Mucosa of rectum (tissue), 2 donors: ENCODE measurements at regions not wholly inside any gene's neighbourhood (a gene's known extent, or its start where the extent isn't known, plus 50 kb on each side); places are given as distances from the start of the nearest gene placed in this dataset.
"Not testable (repeated sequence)": the region's sequence is repeated elsewhere in the genome, so short reads cannot be mapped to it uniquely, and the experiment has no call there.

Experiments used
- H3K27ac ChIP-seq, 2 donors: one replicate each; pipeline ENCODE4 v1.7.0; 2013; ENCODE audit warnings: inconsistent platforms in 2 of 2, low read depth in 2 of 2, low read length in 2 of 2
- H3K27me3 ChIP-seq, 2 donors: one replicate each; pipeline ENCODE4 v1.7.0; 2013; ENCODE audit warnings: low read length in 2 of 2; ENCODE audit not compliant: control insufficient read depth in 2 of 2, insufficient read depth in 2 of 2
- H3K36me3 ChIP-seq, 2 donors: one replicate each; pipeline ENCODE4 v1.7.0; 2013; ENCODE audit warnings: low read length in 2 of 2; ENCODE audit not compliant: control insufficient read depth in 2 of 2, insufficient read depth in 2 of 2
- H3K4me1 ChIP-seq, 2 donors: one replicate each; pipeline ENCODE4 v1.7.0; 2013; ENCODE audit warnings: low read length in 2 of 2, mild to moderate bottlenecking in 1 of 2; ENCODE audit not compliant: control insufficient read depth in 2 of 2, insufficient read depth in 2 of 2
- H3K4me3 ChIP-seq, 2 donors: one replicate each; pipeline ENCODE4 v1.7.0; 2013; ENCODE audit warnings: low read length in 2 of 2
- H3K9ac ChIP-seq, 2 donors: one replicate each; pipeline ENCODE4 v1.7.0; 2013; ENCODE audit warnings: low read length in 2 of 2, low read depth in 1 of 2, mild to moderate bottlenecking in 1 of 2
- H3K9me3 ChIP-seq, 2 donors: one replicate each; pipeline ENCODE4 v1.7.0; 2013; ENCODE audit warnings: low read length in 2 of 2; ENCODE audit not compliant: control insufficient read depth in 2 of 2
- donor health status: healthy.
- donor health status: Normal muscosa, but diverticular disease.

DNA sequence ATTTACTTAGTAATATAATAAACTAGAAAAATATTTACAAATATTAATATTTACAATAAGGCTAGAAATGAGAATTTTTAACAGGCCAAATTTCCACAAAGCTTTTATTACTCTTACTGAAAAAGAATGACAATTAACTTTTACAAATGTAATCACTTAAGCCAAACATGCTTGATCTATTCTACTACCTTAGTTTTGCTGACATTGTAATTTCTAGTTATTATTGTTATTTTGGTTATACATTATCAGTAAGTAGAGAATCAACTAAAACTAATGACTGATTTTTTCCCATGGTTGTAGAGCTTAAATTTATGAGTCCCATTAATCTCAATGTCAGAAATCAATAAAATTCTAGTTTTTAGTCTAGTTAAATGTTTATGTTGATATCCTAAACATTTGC lies 107.8 kb upstream of the PARP8 start:
- not testable (repeated sequence) for H3K27me3 ChIP-seq, H3K36me3 ChIP-seq, H3K9ac ChIP-seq, H3K4me1 ChIP-seq, H3K27ac ChIP-seq, H3K4me3 ChIP-seq, H3K9me3 ChIP-seq

GRCh38 chr5:50559955-50560354 lies 106.5 kb upstream of the PARP8 start:
- Histone ChIP-seq H3K27me3 (no peaks in the 10 kb centered on the region), H3K36me3 (no peaks in the 10 kb centered on the region), H3K27ac (no peak overlapping the region), H3K4me3 (no peak overlapping the region), H3K4me1 (no peaks in the 10 kb centered on the region), H3K9ac (no peak overlapping the region), H3K9me3 (no peaks in the 10 kb centered on the region)

GRCh38 chr5:50562694-50563093 lies 103.7 kb upstream of the PARP8 start:
- no peaks in the 10 kb centered on the region for H3K36me3 ChIP-seq
- H3K4me3 ChIP-seq: no peak overlapping the region
- H3K9ac ChIP-seq: no peak overlapping the region
- no peaks in the 10 kb centered on the region for H3K4me1 ChIP-seq
- H3K27me3 ChIP-seq: no peaks in the 10 kb centered on the region
- no peak overlapping the region for H3K27ac ChIP-seq
- no peaks in the 10 kb centered on the region for H3K9me3 ChIP-seq

DNA sequence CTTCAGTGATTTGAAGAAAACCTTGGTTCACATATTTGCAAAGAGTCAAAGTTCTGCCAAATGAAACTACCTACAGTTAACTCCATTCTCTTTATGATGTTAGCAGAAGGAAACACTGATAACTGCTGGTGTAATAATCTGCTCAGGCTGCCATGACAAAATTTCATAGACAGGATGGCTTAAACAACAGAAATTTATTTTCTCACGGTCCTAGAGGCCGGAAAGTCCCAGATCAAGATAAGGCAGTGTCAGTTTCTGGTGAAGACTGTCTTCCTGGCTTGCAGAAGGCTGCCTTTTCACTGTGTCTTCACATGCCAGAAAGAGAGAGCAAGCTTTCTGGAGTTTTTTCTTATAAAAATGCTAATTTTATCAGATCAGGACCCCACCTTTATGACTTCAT lies 102.4 kb upstream of the PARP8 start:
- Histone ChIP-seq H3K9ac (no peak overlapping the region), H3K27ac (no peak overlapping the region), H3K4me3 (no peak overlapping the region), H3K27me3 (no peaks in the 10 kb centered on the region), H3K4me1 (no peaks in the 10 kb centered on the region), H3K36me3 (no peaks in the 10 kb centered on the region), H3K9me3 (no peaks in the 10 kb centered on the region)

GRCh38 chr5:50564558-50564957 lies 101.9 kb upstream of the PARP8 start:
- Histone ChIP-seq H3K4me3 (no peak overlapping the region), H3K36me3 (no peaks in the 10 kb centered on the region), H3K4me1 (no peaks in the 10 kb centered on the region), H3K27me3 (no peaks in the 10 kb centered on the region), H3K9ac (no peak overlapping the region), H3K9me3 (no peaks in the 10 kb centered on the region), H3K27ac (no peak overlapping the region)

DNA sequence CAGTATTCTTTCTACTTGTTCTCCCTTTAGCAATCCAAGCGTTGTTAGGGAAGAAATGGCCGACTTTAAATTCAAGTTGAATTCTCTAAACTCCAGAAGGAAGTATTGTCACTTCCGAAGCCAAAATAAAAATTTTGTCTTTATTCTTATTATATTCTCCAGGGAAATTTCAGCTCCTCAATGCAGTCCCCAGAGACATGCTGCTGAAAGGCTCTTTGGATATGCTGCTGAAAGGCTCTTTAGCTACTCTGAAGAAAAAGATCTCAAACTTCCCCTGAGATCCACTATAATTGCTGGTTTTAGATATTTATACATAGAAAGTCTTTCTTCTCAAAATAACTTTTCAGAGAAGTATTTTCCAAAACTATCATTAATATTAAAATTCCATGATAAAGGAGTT lies 92.3 kb upstream of the PARP8 start:
- Histone ChIP-seq H3K27me3 (no peaks in the 10 kb centered on the region), H3K36me3 (no peaks in the 10 kb centered on the region), H3K4me1 (no peaks in the 10 kb centered on the region), H3K9me3 (no peaks in the 10 kb centered on the region), H3K4me3 (no peak overlapping the region), H3K9ac (no peak overlapping the region), H3K27ac (no peak overlapping the region)

DNA sequence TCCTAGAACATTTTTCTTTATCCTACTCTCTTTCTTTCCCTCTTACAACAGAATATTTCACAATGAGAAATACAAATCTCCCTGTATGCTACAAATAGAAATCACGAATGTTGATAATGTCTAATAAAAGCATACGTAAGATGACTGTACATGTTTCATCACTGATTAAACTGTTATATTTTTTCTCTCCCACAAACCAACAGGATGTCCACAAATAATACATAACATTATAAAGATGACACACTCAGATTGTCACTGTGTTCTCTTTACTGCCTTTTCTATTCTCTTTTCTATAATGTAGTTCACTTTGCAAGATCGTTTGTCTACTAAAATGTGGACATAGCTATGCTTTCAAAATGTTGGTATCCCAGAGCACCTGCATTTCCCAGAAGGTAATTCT lies 90.7 kb upstream of the PARP8 start:
- Histone ChIP-seq H3K4me1 (no peaks in the 10 kb centered on the region), H3K27ac (no peak overlapping the region), H3K9me3 (no peaks in the 10 kb centered on the region), H3K4me3 (no peak overlapping the region), H3K27me3 (no peaks in the 10 kb centered on the region), H3K36me3 (no peaks in the 10 kb centered on the region), H3K9ac (no peak overlapping the region)

DNA sequence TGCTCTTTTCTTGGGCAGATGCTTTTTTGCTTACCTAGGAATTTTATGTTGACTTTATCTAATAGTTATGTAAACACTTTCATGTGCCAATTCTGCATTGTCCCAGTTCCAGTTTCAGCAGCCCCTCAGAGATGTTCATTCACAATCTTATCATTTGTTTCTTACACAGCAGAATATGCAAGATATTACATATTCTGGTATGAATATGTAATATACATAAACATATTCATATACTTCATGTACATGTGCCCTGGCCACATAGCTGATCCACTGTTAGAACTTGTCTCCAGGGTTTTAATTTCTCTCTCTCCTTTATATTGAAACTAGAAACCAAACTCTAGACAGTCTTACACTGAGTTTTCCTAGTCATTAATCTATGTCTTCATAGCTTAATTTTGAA lies 90.2 kb upstream of the PARP8 start:
- Histone ChIP-seq H3K27ac (no peak overlapping the region), H3K4me3 (no peak overlapping the region), H3K36me3 (no peaks in the 10 kb centered on the region), H3K9me3 (no peaks in the 10 kb centered on the region), H3K4me1 (no peaks in the 10 kb centered on the region), H3K27me3 (no peaks in the 10 kb centered on the region), H3K9ac (no peak overlapping the region)

DNA sequence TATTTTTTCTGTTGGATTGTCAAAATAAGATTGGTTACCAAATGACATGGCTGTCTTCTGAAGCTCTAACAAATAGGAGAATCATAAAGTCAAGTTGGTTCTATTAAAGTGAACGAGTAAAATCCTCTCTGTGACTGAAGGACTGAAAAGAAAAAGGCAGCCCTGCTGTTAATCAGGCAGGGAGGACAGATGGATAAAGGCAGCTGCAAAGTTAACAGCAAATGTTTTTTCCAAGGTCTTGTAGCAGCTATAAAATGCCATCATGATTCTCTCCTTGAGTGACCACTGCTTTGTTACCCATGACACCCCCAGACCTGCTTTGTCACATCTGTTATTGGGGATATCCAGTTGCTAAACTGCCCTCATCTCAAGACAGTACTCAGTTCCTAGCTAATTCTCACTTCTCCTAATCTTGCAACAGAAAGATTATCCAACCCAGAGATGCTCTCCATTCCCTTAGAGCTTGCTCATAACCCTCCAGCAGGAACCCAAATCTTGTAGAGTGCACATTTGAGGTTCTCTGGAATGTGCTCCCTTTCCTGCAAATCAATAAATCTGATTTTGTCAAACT lies 89.7 kb upstream of the PARP8 start:
- no peaks in the 10 kb centered on the region for H3K27me3 ChIP-seq
- H3K4me1 ChIP-seq: no peaks in the 10 kb centered on the region
- H3K4me3 ChIP-seq: no peak overlapping the region
- no peak overlapping the region for H3K27ac ChIP-seq
- no peaks in the 10 kb centered on the region for H3K36me3 ChIP-seq
- no peak overlapping the region for H3K9ac ChIP-seq
- H3K9me3 ChIP-seq: no peaks in the 10 kb centered on the region

GRCh38 chr5:50580506-50580905 lies 85.9 kb upstream of the PARP8 start:
- H3K4me1 ChIP-seq: no peaks in the 10 kb centered on the region
- no peaks in the 10 kb centered on the region for H3K36me3 ChIP-seq
- H3K27me3 ChIP-seq: no peaks in the 10 kb centered on the region
- no peak overlapping the region for H3K4me3 ChIP-seq
- H3K9ac ChIP-seq: no peak overlapping the region
- H3K9me3 ChIP-seq: no peaks in the 10 kb centered on the region
- no peak overlapping the region for H3K27ac ChIP-seq

- H3K27ac ChIP-seq, H3K4me3 ChIP-seq, H3K27me3 ChIP-seq: not testable (repeated sequence)
Observed at GRCh38 chr5:50581845-50582244, 84.6 kb upstream of the PARP8 start.

More at GRCh38 chr5:50581845-50582244, 84.6 kb upstream of the PARP8 start:
- not testable (repeated sequence) for H3K36me3 ChIP-seq, H3K4me1 ChIP-seq, H3K9ac ChIP-seq, H3K9me3 ChIP-seq
